Lower leg skin (tissue), 3 donors: ENCODE measurements at regions not wholly inside any gene's neighbourhood (a gene's known extent, or its start where the extent isn't known, plus 50 kb on each side); places are given as distances from the start of the nearest gene placed in this dataset.

Experiments used
- CTCF ChIP-seq, 3 donors: fragments of 450-650 bp; IDR thresholded peaks; one replicate each; pipeline ENCODE4 v1.5.1; 2016; ENCODE audit warnings: antibody characterized with exemption in 3 of 3, mild to moderate bottlenecking in 3 of 3, moderate library complexity in 2 of 3
- POLR2A ChIP-seq, 2 donors: fragments of 450-650 bp; IDR thresholded peaks; one replicate each; pipeline ENCODE4 v1.6.1; 2016 to 2017; ENCODE audit warnings: antibody characterized with exemption in 2 of 2, mild to moderate bottlenecking in 1 of 2, moderate library complexity in 1 of 2

GRCh38 chr6:105642708-105643107 lies 239.8 kb upstream of the PREP start:
- TF ChIP-seq CTCF (IDR thresholded peaks at IDR 0.05) = no peak
- TF ChIP-seq POLR2A (IDR thresholded peaks at IDR 0.05) = no peak
